HG03064 (cell line): ENCODE measurements at regions not wholly inside any gene's neighbourhood (a gene's known extent, or its start where the extent isn't known, plus 50 kb on each side); places are given as distances from the start of the nearest gene placed in this dataset.

ENCODE experiments used
- ATAC-seq: cut with Tn5 transposase; IDR thresholded peaks from one replicate; pipeline ENCODE4 v1.9.1; 2021; ENCODE audit warnings: low read depth; ENCODE audit not compliant: unreplicated experiment

DNA sequence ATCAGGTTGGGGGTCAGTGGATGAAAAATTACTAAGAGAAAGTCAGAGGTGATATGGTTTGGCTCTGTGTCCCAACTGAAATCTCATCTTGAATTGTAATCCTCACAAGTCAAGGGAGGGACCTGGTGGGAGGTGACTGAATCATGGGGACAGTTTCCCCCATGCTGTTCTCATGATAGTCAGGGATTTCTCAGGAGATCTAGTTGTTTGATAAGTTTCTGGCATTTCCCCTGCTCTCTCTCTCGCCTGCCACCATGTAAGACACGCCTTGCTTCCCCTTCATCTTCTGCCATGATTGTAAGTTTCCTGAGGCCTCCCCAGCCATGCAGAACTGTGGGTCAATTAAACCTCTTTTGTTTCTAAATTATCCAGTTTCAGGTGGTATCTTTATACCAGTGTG lies 945.8 kb upstream of the CRIM1 start:
- no peak for ATAC-seq

DNA sequence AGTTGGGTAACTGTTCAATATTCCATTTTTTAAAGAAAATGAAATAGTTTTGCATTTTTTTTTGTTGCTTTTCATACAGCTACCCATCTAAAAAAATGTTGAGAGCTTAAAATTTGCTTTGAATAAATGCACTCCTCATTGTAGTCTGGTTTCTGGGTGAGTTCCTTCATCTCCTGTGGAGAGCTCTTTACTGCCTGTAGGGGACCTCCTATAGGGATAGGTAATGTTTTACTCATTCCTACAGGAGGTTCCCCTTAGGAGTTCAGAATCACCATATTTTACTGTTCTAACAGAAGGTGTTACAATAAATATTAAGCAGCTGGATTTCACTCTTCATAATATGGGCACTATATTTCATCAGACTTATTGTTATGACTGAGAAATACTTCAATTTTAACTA lies 947.3 kb upstream of the CRIM1 start:
- no peak for ATAC-seq

DNA sequence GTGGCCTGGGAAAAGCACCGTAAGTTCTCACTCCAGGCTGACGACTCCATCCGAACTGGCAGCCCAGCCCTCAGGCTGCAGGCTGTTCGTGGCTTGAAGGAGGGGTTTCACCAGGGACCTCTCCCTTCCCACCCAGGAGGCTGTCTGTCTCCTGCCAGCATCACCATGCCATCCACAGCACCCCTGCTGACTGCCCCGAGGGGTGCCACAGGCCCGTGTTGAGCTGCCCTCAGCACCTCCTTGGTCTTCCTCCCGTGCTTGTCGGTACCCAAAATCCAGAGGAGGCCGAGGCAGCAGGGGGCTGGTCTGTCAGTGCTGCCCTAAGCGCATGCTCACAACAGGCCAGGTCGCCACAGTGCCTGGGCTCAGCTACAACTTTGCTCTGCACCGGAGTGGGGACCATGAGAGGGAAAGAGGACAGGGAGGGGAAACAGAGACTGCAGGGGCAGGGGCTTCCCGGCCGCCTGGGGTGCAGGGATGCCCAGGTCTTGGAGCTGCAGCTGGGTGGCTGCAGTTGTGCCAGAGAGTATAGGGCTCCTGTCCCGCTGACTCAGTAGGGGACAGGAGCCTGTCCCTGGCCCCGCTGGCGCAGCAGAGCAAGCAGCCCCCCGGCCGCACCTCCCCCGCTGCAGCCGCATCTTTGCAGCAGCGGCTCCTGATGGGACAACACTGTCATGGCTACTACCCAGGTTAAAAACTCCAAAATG lies 963.7 kb upstream of the CRIM1 start:
- no peak for ATAC-seq

DNA sequence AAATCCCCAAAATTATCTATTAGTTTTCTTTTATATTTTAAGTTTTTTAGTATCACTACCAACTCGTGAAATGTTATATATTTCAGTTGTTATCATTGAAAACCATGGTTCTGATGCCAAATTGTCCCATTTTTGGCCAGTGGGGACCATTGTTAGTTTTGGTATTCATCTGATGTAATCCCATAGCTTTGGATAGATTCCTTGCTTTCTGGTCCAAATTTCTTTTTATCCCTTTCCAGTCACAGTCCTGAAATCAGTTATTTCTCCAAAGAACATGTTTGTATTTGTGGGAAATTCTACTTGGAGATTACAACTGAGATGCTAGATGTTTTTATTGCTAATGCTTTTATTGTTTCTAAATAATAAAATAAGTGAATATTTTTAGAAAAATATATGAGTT lies 976.8 kb upstream of the CRIM1 start:
- ATAC-seq, result no peak

DNA sequence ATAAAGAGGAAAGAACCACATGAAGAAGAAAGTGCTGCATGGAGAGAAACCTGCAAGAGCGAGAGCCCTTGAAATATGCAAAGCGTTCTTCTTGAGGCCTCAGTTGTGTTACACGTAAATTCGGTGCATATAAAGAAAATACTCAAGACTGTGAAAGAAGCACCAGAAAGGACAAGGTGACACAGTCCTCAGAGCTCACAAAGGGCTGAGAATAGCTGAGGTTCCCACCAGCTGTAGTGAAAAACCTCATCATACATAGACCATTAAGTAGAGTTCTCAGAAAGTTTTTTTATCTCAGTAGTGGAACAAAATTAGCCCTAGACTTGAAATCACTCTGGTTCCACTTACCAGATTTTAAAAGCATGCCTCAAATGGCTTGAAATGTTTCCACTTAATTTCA lies 980.7 kb upstream of the CRIM1 start:
- ATAC-seq, result no peak

DNA sequence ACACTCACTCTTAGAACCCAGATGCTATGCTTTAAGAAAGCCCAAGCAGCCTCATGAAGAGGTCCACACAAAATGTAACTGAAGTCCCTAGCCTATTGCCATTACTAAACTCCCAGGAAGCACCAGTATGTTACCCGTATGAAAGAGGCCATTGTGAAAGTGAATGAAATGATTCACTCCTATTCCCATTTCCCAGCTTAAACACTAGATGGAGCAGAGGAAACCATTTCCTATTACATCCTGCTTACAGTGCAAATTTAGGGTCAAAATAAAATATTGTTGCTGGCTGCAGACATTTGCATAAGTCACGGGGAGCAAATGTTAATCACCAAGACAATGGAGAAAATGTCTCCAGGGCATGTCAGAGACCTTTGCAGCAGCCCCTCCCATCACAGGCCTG lies 989.7 kb upstream of the CRIM1 start:
- ATAC-seq, result no peak

DNA sequence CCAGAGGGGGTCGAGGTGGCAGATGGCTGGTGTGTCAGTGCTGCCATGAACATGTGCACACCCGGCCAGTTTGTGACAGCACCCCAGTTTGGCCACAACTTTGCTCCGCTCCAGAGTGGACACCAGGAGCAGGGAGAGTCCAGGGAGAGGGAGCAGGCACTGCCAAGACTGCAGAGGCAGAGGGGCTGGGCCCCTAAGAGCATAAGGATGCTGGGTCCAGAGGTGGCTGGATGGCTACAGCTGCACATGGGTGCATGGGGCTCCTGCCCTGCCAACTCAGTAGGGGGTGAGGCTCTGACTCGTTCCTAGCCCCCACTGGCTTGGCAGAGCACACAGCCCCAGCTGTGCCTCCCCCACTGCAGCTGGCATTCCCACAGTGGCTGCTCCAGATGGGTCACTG lies 999.2 kb upstream of the CRIM1 start:
- no peak for ATAC-seq

DNA sequence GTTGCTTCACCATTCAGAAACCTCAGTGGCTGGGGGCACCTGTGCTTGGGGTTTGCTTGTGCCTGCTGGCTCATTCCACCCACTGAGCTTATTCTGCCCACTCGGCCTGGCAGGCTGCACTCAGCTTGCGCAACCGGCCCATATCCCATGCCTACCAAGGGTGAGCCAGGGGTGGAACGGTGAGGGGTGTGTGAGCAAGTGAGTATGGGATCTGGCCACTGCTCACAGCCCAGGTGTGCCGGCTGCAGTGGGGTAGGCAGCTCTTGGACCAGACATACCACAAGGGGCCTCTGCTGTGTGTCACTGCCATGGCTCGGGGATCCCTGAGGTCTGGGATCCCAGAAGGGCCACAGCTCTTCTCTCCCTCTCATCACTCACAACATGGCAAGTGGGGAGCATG lies 1000.5 kb upstream of the CRIM1 start:
- ATAC-seq, result no peak

DNA sequence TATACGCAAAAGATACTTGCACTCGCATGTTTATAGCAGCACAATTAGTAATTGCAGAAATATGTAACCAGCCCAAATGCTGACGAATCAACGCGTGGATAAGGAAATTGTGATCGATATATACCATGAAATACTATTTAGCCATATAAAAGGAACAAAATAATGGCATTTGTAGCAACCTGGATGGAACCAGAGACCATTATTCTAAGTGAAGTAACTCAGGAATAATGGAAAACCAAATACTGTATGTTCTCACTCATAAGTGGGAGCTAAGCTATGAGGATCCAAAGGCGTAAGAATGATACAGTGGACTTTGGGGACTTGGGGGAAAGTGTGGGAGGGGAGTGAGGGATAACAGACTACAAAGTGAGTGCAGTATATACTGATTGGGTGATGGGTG lies 1008.0 kb upstream of the CRIM1 start:
- ATAC-seq, result no peak

DNA sequence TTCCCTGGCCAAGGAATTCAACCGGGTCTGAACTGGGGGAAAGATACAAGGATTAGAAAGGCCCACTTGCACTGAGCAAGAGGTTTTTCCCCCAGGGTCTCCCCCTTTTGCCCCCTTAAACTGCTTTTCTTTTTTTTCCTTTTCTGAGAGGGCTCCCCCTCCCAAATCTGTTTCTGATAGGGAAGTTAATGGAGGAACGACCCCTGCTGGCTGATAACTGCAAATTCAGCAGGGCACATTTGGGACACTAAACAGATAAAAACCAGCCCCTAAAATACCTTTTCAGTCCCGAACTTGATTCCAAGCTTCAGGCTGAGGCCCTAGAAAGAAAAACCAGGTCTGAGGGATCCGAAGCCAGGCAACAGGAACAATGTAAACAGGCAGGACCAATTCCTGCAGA lies 1012.4 kb upstream of the CRIM1 start:
- ATAC-seq, result no peak

DNA sequence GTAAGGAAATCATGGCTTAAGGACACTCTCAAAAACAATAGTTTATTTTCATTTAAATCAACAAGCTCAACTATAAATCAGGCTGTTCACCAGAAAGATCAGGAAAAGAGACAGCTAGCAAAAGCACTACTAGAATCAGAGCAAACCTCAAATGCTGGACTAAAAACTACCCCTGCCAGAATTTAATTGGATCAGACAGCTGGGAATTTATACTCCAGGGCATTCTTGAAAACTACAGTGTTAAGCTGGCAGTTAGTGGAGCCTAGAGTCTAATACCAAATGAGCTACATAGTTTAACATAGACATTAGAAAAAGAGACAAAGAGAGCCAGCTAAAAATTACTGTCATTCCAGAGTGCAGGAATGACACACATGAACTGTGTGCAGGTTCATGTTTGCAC lies 1016.4 kb upstream of the CRIM1 start:
- ATAC-seq, result no peak

DNA sequence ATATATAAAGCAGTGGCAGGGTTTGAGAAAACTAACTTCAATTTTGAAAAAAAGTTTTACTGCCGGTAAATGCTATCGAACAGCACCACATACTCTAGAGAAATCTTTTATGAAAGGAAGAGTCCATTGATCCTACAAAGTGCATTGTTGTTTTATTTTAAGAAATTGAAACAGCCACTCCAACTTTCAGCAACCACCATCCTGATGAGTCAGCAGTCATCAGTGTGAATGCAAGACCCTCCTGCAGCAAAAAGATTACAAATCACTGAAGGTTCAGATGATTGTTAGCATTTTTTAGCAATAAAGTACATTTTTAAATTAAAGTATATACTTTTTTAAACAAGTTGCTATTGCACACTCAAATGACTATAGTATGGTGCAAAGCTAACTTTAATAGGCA lies 1017.7 kb upstream of the CRIM1 start:
- no peak for ATAC-seq

DNA sequence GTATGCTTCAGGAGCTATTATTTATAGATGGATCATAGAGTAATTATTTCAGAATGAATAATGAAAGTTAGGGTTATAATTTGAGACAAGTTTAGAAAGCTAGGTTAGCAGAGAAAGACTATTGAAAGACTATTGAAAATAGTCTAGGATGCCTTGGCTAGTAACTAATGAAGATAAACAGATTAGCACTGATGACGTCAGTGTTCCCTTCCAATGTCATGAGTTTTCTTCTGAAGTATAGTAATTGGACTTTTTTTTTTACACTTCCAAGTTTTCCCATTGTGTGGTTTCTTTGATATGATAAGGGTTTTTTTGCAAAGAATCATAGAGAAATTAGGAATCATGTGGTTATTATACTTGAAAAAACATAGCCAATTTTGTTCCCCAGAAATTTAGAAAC lies 1041.5 kb upstream of the CRIM1 start:
- ATAC-seq, result no peak

DNA sequence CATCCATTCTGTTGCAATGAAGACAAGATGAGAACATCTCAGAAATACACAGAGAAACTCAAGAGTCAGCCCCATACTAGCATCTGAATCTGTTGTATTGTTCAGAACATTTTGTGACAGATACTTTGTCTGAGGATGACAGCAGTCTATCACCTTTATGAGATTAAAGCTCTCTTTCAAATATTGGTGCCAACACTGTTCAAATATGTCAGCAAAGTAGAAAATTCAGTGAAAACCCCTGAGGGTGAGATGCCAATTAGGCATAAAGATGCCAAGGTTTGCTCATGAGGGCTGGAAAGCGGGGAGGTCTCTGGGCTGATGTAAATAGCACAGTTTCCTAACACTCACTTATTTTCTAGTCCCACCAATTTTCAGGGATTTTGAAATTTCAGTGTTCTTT lies 1054.2 kb upstream of the CRIM1 start:
- ATAC-seq, result no peak

DNA sequence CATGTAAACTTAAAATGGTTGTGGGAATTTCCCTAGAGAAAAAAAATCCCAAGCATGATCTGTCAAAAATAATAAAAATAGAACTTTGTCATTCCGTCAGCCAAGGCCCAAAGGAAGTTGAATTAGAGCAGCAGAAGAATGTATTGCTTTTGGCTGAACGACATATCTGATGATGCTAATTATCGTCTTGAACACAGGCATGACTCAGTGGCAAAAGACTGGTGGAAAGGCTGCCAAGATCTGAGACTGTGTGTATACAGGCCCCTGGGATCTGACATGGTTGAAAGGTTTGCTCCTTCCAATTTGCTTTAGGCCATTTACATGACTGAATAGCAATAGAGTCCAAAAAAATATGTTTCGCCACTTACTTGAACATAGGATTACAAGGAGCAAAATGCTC lies 1057.1 kb upstream of the CRIM1 start:
- ATAC-seq, result no peak

DNA sequence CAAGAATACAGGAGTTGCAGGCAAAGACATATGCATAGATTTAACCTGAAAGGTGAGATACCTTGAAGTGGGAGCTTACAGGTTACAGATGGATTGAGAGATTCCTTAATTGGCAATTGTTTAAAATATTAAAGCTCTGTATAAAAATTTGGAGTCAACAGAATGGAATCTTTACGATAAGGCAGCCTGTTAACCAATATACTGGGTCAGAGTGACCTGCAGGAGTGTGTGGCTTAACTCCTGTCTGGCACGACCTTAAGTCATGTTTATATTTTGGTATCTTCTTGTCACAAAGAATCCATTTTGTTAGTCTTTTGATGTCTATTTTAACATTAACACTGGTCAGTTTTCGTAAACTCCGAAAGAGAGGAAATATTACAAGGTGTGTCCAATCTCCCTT lies 1058.2 kb upstream of the CRIM1 start:
- no peak for ATAC-seq

DNA sequence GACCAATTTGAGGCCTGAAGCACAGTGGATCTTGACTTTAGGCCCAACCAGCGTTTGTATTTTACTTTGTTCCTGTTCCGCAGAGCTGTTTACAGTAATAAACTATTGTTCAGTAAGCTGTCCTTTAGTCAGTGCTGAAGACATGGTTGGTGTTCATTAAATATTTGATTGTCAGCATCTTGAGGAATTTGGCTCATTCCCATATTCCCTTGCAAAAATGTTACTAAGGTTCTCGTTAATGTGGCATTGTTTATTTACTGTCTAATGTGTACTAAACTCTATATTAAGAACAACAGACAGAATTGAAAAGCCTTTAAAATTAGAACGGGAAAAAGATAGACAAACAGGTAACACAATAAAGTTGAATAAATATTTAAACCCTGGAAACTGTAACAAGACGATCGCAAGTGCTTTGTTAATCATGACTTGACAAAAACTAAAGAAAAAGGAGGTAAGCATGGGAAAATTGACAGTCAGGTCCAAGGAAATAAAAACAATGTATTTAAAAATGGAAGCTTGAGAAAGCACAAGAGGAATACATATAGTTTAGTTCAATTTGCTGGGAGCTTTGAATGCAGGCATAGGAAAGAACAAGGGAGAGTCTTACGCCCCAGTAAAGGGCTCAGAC lies 1060.8 kb upstream of the CRIM1 start:
- ATAC-seq, result no peak

DNA sequence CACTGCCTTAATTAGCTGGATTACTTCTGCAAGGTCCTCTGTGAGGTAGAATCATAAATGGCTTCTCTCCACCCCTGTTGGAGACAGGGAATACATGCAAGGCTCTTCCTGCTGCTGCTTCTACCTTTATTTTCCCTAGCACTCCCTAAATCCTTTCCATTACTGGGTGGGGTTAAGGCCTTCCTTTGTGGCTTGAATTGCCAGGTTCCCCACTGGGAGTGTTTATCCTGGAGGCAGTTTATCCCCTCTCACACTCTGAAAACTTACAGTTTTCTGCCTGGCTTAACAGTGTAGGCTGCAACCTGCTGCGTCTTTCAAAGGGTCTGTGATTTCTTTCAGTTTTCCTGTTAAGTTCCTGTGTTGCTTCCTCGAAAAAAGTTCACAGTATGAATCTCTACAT lies 1062.3 kb upstream of the CRIM1 start:
- ATAC-seq, result no peak

DNA sequence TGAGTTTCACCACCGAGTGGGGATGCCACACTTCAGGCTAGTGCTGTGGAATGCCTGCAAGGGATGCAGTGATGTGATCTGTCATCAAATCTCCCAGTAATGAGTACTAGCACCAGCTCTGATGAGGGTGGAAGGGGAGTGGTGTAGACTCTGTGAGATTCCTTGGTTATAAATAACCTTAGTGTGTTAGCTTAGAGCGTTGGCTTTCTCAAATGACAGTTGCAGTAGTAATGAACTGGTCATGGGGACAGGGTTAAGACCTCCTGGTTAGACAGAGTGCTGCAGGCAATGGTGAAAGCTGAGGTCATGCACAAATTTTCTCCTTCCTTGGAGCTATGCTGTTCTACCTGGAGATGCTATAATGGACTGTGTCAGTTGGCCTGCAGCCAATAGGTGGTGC lies 1063.4 kb upstream of the CRIM1 start:
- ATAC-seq, result no peak

DNA sequence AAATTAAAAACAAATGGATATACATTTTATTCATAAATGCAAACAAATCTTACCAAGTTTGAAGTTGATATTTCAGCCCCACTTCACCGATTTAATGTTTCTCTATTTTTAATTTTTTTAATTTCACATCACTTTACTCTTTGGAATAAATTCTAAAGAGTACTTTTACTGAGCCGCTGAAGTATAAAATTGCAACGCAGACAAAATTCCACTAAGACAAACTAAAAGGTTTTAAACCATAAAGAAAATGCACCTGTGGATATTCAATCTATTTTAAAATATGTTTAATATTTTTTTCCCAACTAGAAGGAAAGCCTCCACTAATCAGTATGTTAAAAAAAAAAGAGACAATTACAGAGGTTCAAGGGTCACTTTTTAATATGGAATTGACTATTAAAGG lies 1073.9 kb upstream of the CRIM1 start:
- ATAC-seq, result no peak

DNA sequence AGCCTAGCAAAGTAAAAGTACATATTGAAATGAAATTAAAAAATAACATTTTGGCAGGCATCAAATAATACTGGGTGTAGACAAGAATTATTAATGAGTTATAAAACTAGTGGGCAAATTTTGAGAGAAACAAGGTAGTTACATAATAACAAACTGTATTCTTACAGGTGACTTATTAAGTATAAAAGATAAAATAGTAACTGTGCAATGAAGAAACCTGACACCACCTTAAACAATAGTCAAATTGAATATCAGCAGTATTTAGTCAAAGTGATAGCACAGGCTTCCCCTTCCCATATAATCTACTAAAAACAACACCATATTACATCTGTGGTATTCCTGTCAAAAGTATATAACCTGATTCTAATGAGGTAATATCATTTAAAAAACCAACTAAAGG lies 1099.8 kb upstream of the CRIM1 start:
- ATAC-seq, result no peak

DNA sequence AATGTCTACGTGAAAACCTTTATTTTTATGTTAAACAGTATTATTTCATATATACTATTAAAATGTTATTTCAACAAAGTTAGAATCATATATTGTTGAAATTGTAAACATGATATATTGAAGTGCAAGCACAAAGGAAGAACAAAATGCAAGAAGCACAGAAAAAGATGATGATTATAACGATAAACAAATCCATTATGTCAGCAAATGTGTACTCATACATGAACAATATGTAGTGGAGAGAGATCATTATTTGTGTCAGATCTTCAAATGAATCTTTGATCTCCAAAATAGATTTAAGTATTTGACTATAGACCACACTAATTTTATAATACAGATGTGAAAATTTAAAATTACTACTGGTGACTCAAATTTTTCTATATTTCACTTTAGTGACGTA lies 1104.4 kb upstream of the CRIM1 start:
- no peak for ATAC-seq

DNA sequence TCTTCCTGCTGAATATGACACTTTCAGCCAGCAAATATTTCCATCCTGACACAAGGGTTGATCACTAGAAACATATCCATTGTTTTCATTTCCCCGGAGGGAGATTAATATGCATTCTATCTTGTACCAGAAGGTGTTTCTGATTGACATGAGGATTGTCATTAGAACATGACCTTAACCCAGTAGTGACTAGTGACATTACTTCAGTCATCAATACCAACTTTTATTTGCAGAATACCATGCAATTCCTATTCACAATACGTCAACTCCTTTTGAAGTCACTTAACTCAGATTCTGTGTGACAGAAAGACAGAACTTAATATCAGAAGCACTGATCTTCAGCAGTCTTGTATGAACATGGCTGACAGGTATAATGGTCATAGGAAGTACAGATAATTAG lies 1108.9 kb upstream of the CRIM1 start:
- no peak for ATAC-seq
